Neural cell (in vitro differentiated cells): ENCODE measurements at regions not wholly inside any gene's neighbourhood (a gene's known extent, or its start where the extent isn't known, plus 50 kb on each side); places are given as distances from the start of the nearest gene placed in this dataset.

Source experiments
- H2AFZ ChIP-seq: fragments of 200-600, 300-800 bp; sonication (generic), shearing (Covaris generic); 2 replicates; pipeline ENCODE4 v1.6.0; 2014; ENCODE audit warnings: low read depth, mild to moderate bottlenecking, antibody characterized with exemption, low read length, moderate library complexity
- H3F3A ChIP-seq: fragments of 200-600 bp; shearing (Covaris generic); 2 replicates; pipeline ENCODE4 v1.6.1; 2016; ENCODE audit warnings: mild to moderate bottlenecking, moderate library complexity, mixed read lengths, antibody characterized with exemption, low read length; ENCODE audit not compliant: insufficient read depth, poor library complexity, severe bottlenecking
- H3K27ac ChIP-seq: fragments of 200-600, 300-800 bp; sonication (generic), shearing (Covaris generic); 2 replicates; pipeline ENCODE4 v1.5.1; 2014; ENCODE audit warnings: mild to moderate bottlenecking, low read length, moderate library complexity
- H3K27me3 ChIP-seq: fragments of 300-800, 200-600 bp; sonication (generic), shearing (Covaris generic); 2 replicates; pipeline ENCODE4 v1.6.0; 2014; ENCODE audit warnings: mild to moderate bottlenecking, low read depth, low read length, moderate library complexity; ENCODE audit not compliant: insufficient read depth
- H3K36me3 ChIP-seq: fragments of 300-800, 200-600 bp; sonication (generic), shearing (Covaris generic); 2 replicates; pipeline ENCODE4 v1.5.1; 2014; ENCODE audit warnings: mild to moderate bottlenecking, antibody characterized with exemption, low read length, moderate library complexity; ENCODE audit not compliant: insufficient read depth
- H3K4me2 ChIP-seq: fragments of 300-800, 200-600 bp; sonication (generic), shearing (Covaris generic); 2 replicates; pipeline ENCODE4 v1.6.0; 2014; ENCODE audit warnings: mild to moderate bottlenecking, low read length
- H3K4me3 ChIP-seq: fragments of 300-800, 200-600 bp; sonication (generic), shearing (Covaris generic); 2 replicates; pipeline ENCODE4 v1.5.1; 2014; ENCODE audit warnings: mild to moderate bottlenecking, low read length, moderate library complexity
- H3K79me2 ChIP-seq: fragments of 200-600 bp; shearing (Covaris generic); replicated peaks from 2 replicates; pipeline ENCODE4 v1.6.0; 2014; ENCODE audit warnings: mild to moderate bottlenecking, low read length, moderate library complexity; ENCODE audit not compliant: insufficient read depth
- H3K9ac ChIP-seq: fragments of 300-800, 200-600 bp; sonication (generic), shearing (Covaris generic); 2 replicates; pipeline ENCODE4 v1.6.1; 2016; ENCODE audit warnings: mild to moderate bottlenecking, low read length, mixed read lengths
- H3K9me2 ChIP-seq: fragments of 200-600 bp; shearing (Covaris generic); 2 replicates; pipeline ENCODE4 v1.6.1; 2016; ENCODE audit warnings: mild to moderate bottlenecking, low read length, mixed read lengths; ENCODE audit not compliant: insufficient read depth
- H3K9me3 ChIP-seq: fragments of 200-600, 300-800 bp; sonication (generic), shearing (Covaris generic); 2 replicates; pipeline ENCODE4 v1.6.1; 2016; ENCODE audit warnings: mild to moderate bottlenecking, mixed run types, low read length, moderate library complexity, mixed read lengths
- H4K20me1 ChIP-seq: fragments of 200-600 bp; shearing (Covaris generic); 2 replicates; pipeline ENCODE4 v1.6.1; 2016; ENCODE audit warnings: mild to moderate bottlenecking, mixed run types; ENCODE audit not compliant: insufficient read depth
- EP300 ChIP-seq: fragments of 450-650 bp; conservative IDR thresholded peaks from 2 replicates; pipeline ENCODE4 v1.6.1; 2014; ENCODE audit warnings: antibody characterized with exemption, mild to moderate bottlenecking, moderate library complexity; ENCODE audit not compliant: poor library complexity, severe bottlenecking
- EZH2 ChIP-seq: fragments of 200-600, 300-800 bp; shearing (Covaris generic), sonication (generic); IDR thresholded peaks from 2 replicates; pipeline ENCODE4 v1.6.1; 2014; ENCODE audit warnings: antibody characterized with exemption, low read length, borderline replicate concordance, mild to moderate bottlenecking; ENCODE audit not compliant: insufficient read depth, poor library complexity, severe bottlenecking
- MXI1 ChIP-seq: fragments of 450-650 bp; conservative IDR thresholded peaks from 2 replicates; pipeline ENCODE4 v1.6.1; 2014; ENCODE audit warnings: antibody characterized with exemption, mild to moderate bottlenecking; ENCODE audit not compliant: poor library complexity, severe bottlenecking
- POLR2AphosphoS5 ChIP-seq: IDR thresholded peaks from 2 replicates; pipeline ENCODE4 v1.6.1; 2012
- RAD21 ChIP-seq: fragments of 450-650 bp; conservative IDR thresholded peaks from 2 replicates; pipeline ENCODE4 v1.6.1; 2014; ENCODE audit warnings: antibody characterized with exemption, mild to moderate bottlenecking, moderate library complexity
- SMC3 ChIP-seq: fragments of 450-650 bp; conservative IDR thresholded peaks from 2 replicates; pipeline ENCODE4 v1.6.1; 2014; ENCODE audit warnings: antibody characterized with exemption, mild to moderate bottlenecking, moderate library complexity; ENCODE audit not compliant: poor library complexity
- TAF1 ChIP-seq: IDR thresholded peaks from 2 replicates; pipeline ENCODE4 v1.6.1; 2012; ENCODE audit warnings: low read depth
- TF ChIP-seq, protein P1 (sequence below): fragments of 450-650 bp; IDR thresholded peaks from 2 replicates; pipeline ENCODE4 v1.5.1; 2014; ENCODE audit warnings: antibody characterized with exemption, mild to moderate bottlenecking, moderate library complexity; ENCODE audit not compliant: poor library complexity, severe bottlenecking
- TF ChIP-seq, protein P2 (sequence below): IDR thresholded peaks from 2 replicates; pipeline ENCODE4 v1.6.1; 2012; ENCODE audit warnings: borderline replicate concordance

DNA sequence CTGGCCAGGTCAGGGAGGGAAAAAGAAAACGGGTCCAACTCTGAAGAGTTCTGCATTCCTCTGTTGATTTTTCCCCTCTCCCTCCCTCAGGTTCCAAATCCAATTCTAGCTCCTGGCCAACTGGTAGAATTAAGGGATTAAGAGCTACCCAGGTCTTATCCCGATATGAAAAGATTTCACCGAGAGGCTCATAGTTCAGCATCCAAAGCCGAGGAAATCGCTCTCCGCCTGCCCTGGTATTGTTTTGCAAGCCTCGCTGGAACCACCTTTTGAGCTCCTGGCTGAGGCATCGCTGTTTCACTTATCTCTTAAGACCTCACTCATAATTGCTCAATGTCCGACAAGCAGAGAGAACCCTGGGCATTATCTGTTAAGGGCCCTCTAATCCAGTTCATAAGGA, 180.4 kb downstream of the URI1 start:
- Histone ChIP-seq H3K9me2 (no peaks in the 10 kb centered on the region), H4K20me1 (no peaks in the 10 kb centered on the region), H3K27me3 (no peaks in the 10 kb centered on the region), H3K9me3 (no peaks in the 10 kb centered on the region), H3K79me2 (no peaks in the 10 kb centered on the region), H3K27ac (no peak overlapping the region), H3F3A (no peaks in the 10 kb centered on the region), H3K4me2 (no peak overlapping the region), H2AFZ (no peak overlapping the region), H3K36me3 (no peaks in the 10 kb centered on the region), H3K9ac (no peak overlapping the region), H3K4me3 (no peak overlapping the region)
- no peak for TF ChIP-seq RAD21
- no peak for TF ChIP-seq EZH2
- TF ChIP-seq SMC3, result no peak
- no peak for TF ChIP-seq TAF1
- TF ChIP-seq MXI1, result no peak
- TF ChIP-seq, protein P1, sequence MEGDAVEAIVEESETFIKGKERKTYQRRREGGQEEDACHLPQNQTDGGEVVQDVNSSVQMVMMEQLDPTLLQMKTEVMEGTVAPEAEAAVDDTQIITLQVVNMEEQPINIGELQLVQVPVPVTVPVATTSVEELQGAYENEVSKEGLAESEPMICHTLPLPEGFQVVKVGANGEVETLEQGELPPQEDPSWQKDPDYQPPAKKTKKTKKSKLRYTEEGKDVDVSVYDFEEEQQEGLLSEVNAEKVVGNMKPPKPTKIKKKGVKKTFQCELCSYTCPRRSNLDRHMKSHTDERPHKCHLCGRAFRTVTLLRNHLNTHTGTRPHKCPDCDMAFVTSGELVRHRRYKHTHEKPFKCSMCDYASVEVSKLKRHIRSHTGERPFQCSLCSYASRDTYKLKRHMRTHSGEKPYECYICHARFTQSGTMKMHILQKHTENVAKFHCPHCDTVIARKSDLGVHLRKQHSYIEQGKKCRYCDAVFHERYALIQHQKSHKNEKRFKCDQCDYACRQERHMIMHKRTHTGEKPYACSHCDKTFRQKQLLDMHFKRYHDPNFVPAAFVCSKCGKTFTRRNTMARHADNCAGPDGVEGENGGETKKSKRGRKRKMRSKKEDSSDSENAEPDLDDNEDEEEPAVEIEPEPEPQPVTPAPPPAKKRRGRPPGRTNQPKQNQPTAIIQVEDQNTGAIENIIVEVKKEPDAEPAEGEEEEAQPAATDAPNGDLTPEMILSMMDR, result no peak
- no peak for TF ChIP-seq EP300
- TF ChIP-seq, protein P2, sequence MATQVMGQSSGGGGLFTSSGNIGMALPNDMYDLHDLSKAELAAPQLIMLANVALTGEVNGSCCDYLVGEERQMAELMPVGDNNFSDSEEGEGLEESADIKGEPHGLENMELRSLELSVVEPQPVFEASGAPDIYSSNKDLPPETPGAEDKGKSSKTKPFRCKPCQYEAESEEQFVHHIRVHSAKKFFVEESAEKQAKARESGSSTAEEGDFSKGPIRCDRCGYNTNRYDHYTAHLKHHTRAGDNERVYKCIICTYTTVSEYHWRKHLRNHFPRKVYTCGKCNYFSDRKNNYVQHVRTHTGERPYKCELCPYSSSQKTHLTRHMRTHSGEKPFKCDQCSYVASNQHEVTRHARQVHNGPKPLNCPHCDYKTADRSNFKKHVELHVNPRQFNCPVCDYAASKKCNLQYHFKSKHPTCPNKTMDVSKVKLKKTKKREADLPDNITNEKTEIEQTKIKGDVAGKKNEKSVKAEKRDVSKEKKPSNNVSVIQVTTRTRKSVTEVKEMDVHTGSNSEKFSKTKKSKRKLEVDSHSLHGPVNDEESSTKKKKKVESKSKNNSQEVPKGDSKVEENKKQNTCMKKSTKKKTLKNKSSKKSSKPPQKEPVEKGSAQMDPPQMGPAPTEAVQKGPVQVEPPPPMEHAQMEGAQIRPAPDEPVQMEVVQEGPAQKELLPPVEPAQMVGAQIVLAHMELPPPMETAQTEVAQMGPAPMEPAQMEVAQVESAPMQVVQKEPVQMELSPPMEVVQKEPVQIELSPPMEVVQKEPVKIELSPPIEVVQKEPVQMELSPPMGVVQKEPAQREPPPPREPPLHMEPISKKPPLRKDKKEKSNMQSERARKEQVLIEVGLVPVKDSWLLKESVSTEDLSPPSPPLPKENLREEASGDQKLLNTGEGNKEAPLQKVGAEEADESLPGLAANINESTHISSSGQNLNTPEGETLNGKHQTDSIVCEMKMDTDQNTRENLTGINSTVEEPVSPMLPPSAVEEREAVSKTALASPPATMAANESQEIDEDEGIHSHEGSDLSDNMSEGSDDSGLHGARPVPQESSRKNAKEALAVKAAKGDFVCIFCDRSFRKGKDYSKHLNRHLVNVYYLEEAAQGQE, result no peak
- no peak for TF ChIP-seq POLR2AphosphoS5

DNA sequence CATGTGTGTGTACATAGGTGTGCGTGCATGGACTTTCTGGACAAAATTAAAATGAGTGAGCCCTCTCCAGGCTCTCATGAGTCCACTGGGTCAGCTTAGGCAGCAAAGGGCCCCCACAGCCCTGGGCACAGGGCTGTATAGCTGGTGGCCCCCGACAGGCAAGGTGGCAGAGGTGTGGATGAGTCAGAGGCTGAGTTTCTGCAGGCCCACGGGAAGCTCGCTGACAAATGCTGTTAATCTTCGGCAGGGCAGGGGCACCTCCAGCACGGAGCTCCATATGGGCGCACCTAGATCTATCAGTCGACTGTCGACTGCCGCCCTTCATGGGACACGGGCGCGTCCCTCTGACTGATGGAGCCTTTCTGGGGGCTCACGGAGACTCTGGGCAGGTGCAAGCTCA, 181.1 kb downstream of the URI1 start:
- Histone ChIP-seq H2AFZ (no peak overlapping the region), H3K27me3 (no peaks in the 10 kb centered on the region), H3K9ac (no peak overlapping the region), H3K36me3 (no peaks in the 10 kb centered on the region), H3K9me3 (no peaks in the 10 kb centered on the region), H3K79me2 (no peaks in the 10 kb centered on the region), H4K20me1 (no peaks in the 10 kb centered on the region), H3K27ac (no peak overlapping the region), H3K4me3 (no peak overlapping the region), H3F3A (no peaks in the 10 kb centered on the region), H3K9me2 (no peaks in the 10 kb centered on the region), H3K4me2 (no peak overlapping the region)
- TF ChIP-seq EP300 (no peak), EZH2 (no peak)
- TF ChIP-seq, protein P1, result no peak
